ENCODE measurements at regions not wholly inside any gene's neighbourhood (a gene's known extent, or its start where the extent isn't known, plus 50 kb on each side); places are given as distances from the start of the nearest gene placed in this dataset.

- intact Hi-C loops (cut with DNase I): no loop called here
- FAIRE-seq (no peak), DNase-seq (no peak)
- H3K27ac ChIP-seq (ENCODE audit: low read depth in 2 of 2, low read length in 2 of 2): no peak overlapping the region
- no peaks in the 10 kb centered on the region for H3K4me1 ChIP-seq (ENCODE audit: control insufficient read depth in 2 of 3, insufficient read depth in 2 of 3, low read depth in 1 of 3, low read length in 3 of 3)
- no peaks in the 10 kb centered on the region for H3K36me3 ChIP-seq (ENCODE audit: control insufficient read depth in 2 of 3, insufficient read depth in 3 of 3, low read length in 3 of 3)
- no peak overlapping the region for H3K4me3 ChIP-seq (ENCODE audit: low read length in 3 of 3)
- H3K9me3 ChIP-seq (ENCODE audit: control insufficient read depth in 2 of 3, insufficient read depth in 1 of 3, low read length in 3 of 3): no peaks in the 10 kb centered on the region
- no peak for TF ChIP-seq CTCF (IDR thresholded peaks at IDR 0.05; ENCODE audit: borderline replicate concordance, extremely low read depth, insufficient read depth)
- no peaks in the 10 kb centered on the region for H3K27me3 ChIP-seq (ENCODE audit: control insufficient read depth, insufficient read depth, low read length)
- H3K9ac ChIP-seq (ENCODE audit: low read length in 3 of 3): no peak overlapping the region
These were observed 218.6 kb downstream of the SPTSSA start for GRCh38 chr14:34243401-34243800.

GRCh38 chr14:34243001-34243400 is 219.0 kb downstream of the SPTSSA start:
- TF ChIP-seq CTCF (IDR thresholded peaks at IDR 0.05; ENCODE audit: borderline replicate concordance, extremely low read depth, insufficient read depth): no peak
- FAIRE-seq: no peak

GRCh38 chr14:34241185-34241711 is 220.8 kb downstream of the SPTSSA start:
- DNase-seq: no peak
- Histone ChIP-seq H3K36me3 (ENCODE audit: control insufficient read depth in 2 of 3, insufficient read depth in 3 of 3, low read length in 3 of 3) (no peaks in the 10 kb centered on the region), H3K4me3 (ENCODE audit: low read length in 3 of 3) (no peak overlapping the region), H3K27me3 (ENCODE audit: control insufficient read depth, insufficient read depth, low read length) (no peaks in the 10 kb centered on the region), H3K4me1 (ENCODE audit: control insufficient read depth in 2 of 3, insufficient read depth in 2 of 3, low read depth in 1 of 3, low read length in 3 of 3) (no peaks in the 10 kb centered on the region), H3K9ac (ENCODE audit: low read length in 3 of 3) (no peak overlapping the region), H3K9me3 (ENCODE audit: control insufficient read depth in 2 of 3, insufficient read depth in 1 of 3, low read length in 3 of 3) (no peaks in the 10 kb centered on the region), H3K27ac (ENCODE audit: low read depth in 2 of 2, low read length in 2 of 2) (no peak overlapping the region)
- intact Hi-C loops (cut with DNase I): no loop called here
- no peak for FAIRE-seq
- TF ChIP-seq CTCF (IDR thresholded peaks at IDR 0.05; ENCODE audit: borderline replicate concordance, extremely low read depth, insufficient read depth): no peak

More at GRCh38 chr14:34243001-34243400, 219.0 kb downstream of the SPTSSA start:
- no peaks in the 10 kb centered on the region for H3K36me3 ChIP-seq (ENCODE audit: control insufficient read depth in 2 of 3, insufficient read depth in 3 of 3, low read length in 3 of 3)
- H3K27me3 ChIP-seq (ENCODE audit: control insufficient read depth, insufficient read depth, low read length): no peaks in the 10 kb centered on the region
- no peaks in the 10 kb centered on the region for H3K4me1 ChIP-seq (ENCODE audit: control insufficient read depth in 2 of 3, insufficient read depth in 2 of 3, low read depth in 1 of 3, low read length in 3 of 3)
- no peaks in the 10 kb centered on the region for H3K9me3 ChIP-seq (ENCODE audit: control insufficient read depth in 2 of 3, insufficient read depth in 1 of 3, low read length in 3 of 3)
- no peak overlapping the region for H3K9ac ChIP-seq (ENCODE audit: low read length in 3 of 3)
- H3K4me3 ChIP-seq (ENCODE audit: low read length in 3 of 3): no peak overlapping the region
- intact Hi-C loops (cut with DNase I): no loop called here
- DNase-seq: no peak
- H3K27ac ChIP-seq (ENCODE audit: low read depth in 2 of 2, low read length in 2 of 2): no peak overlapping the region

- no peak overlapping the region for H3K4me3 ChIP-seq (ENCODE audit: low read length in 3 of 3)
- FAIRE-seq (no peak), DNase-seq (no peak)
- H3K9me3 ChIP-seq (ENCODE audit: control insufficient read depth in 2 of 3, insufficient read depth in 1 of 3, low read length in 3 of 3): no peaks in the 10 kb centered on the region
- no peaks in the 10 kb centered on the region for H3K4me1 ChIP-seq (ENCODE audit: control insufficient read depth in 2 of 3, insufficient read depth in 2 of 3, low read depth in 1 of 3, low read length in 3 of 3)
- no peak overlapping the region for H3K9ac ChIP-seq (ENCODE audit: low read length in 3 of 3)
- intact Hi-C loops (cut with DNase I): no loop called here
- no peaks in the 10 kb centered on the region for H3K36me3 ChIP-seq (ENCODE audit: control insufficient read depth in 2 of 3, insufficient read depth in 3 of 3, low read length in 3 of 3)
- H3K27me3 ChIP-seq (ENCODE audit: control insufficient read depth, insufficient read depth, low read length): no peaks in the 10 kb centered on the region
- TF ChIP-seq CTCF (IDR thresholded peaks at IDR 0.05; ENCODE audit: borderline replicate concordance, extremely low read depth, insufficient read depth): no peak
- no peak overlapping the region for H3K27ac ChIP-seq (ENCODE audit: low read depth in 2 of 2, low read length in 2 of 2)
These were observed 223.4 kb downstream of the SPTSSA start for GRCh38 chr14:34238610-34239009.
